ENCODE measurements at regions not wholly inside any gene's neighbourhood (a gene's known extent, or its start where the extent isn't known, plus 50 kb on each side); places are given as distances from the start of the nearest gene placed in this dataset.

- TF ChIP-seq ETS1 (IDR thresholded peaks at IDR 0.05) (no peak), CTCF (conservative IDR thresholded peaks at IDR 0.05; ENCODE audit: low read depth in 2 of 2) (no peak), CREB1 (CRISPR knock-in tag; IDR thresholded peaks at IDR 0.05; ENCODE audit: low read depth) (no peak), EZH2 (IDR thresholded peaks at IDR 0.05; ENCODE audit: low read depth, unreplicated experiment) (no peak)
Measured at GRCh38 chr6:14915888-14916832, 329.7 kb upstream of the JARID2 start (continued).

GRCh38 chr6:14917109-14917910 is 328.6 kb upstream of the JARID2 start:
- H3K4me2 ChIP-seq, result no peak overlapping the region

More at GRCh38 chr6:14917109-14917910, 328.6 kb upstream of the JARID2 start:
- Mint-ChIP-seq H3K27ac (no peak overlapping the region), H3K36me3 (ENCODE audit: low read depth) (no peaks in the 10 kb centered on the region; the same call in 2 of the 3 replicates), H3K4me1 (peaks cover 28% of the 10 kb centered on the region), H3K27me3 (ENCODE audit: insufficient read depth, low read depth, poor library complexity) (peaks cover 4% of the 10 kb centered on the region), H3K4me3 (no peak overlapping the region), H3K9me3 (no peaks in the 10 kb centered on the region; the same call in 2 of the 3 replicates)
- no peaks in the 10 kb centered on the region for H3K36me3 ChIP-seq (ENCODE audit: insufficient read depth)
- no peaks in the 10 kb centered on the region; the same call in 1 of the 2 replicates for H3K79me2 ChIP-seq (replicated peaks; ENCODE audit: insufficient read depth)
- H3F3A ChIP-seq (replicated peaks; ENCODE audit: low read depth), result 0 out of 2 replicates have a peak, but pooled peaks cover 7% of the 10 kb centered on the region
- H3K27me3 ChIP-seq (ENCODE audit: insufficient read depth), result no peaks in the 10 kb centered on the region
- no peaks in the 10 kb centered on the region for H4K20me1 ChIP-seq (replicated peaks; ENCODE audit: insufficient read depth)
- no peaks in the 10 kb centered on the region for H3K9me2 ChIP-seq (ENCODE audit: insufficient read depth)
- TF ChIP-seq EZH2 (IDR thresholded peaks at IDR 0.05; ENCODE audit: low read depth, unreplicated experiment), result no peak
- no peak for TF ChIP-seq ZNF331 (CRISPR knock-in tag; IDR thresholded peaks at IDR 0.05; ENCODE audit: low read depth)
- no peak for TF ChIP-seq NANOG (IDR thresholded peaks at IDR 0.05; ENCODE audit: borderline replicate concordance)
- TF ChIP-seq CREB1 (CRISPR knock-in tag; IDR thresholded peaks at IDR 0.05; ENCODE audit: low read depth), result no peak
- H3K4me3 ChIP-seq, result no peak overlapping the region
- H2AFZ ChIP-seq, result no peak overlapping the region
- peak overlapping the region; percentile 33; the same call in 1 of the 2 replicates for H3K27ac ChIP-seq (ENCODE audit: low read depth)
- peaks cover 30% of the 10 kb centered on the region for H3K4me1 ChIP-seq (ENCODE audit: insufficient read depth)
- ATAC-seq (no peak), DNase-seq (ENCODE audit: low spot score) (no peak)
